Osteoblast (primary cell): ENCODE measurements at regions not wholly inside any gene's neighbourhood (a gene's known extent, or its start where the extent isn't known, plus 50 kb on each side); places are given as distances from the start of the nearest gene placed in this dataset.
A peak's percentile ranks its signal among the peaks of the same experiment; 100 is the strongest.

ENCODE experiments used
- DNase-seq: peaks from one replicate; pipeline ENCODE4 v3.0.0; 2011; ENCODE audit warnings: low spot score, mixed read lengths; ENCODE audit not compliant: insufficient read length; ENCODE audit errors: missing footprints
- H2AFZ ChIP-seq: 2 replicates; pipeline ENCODE4 v1.6.0; 2011; ENCODE audit warnings: mild to moderate bottlenecking, low read length
- H3K27ac ChIP-seq: 2 replicates; pipeline ENCODE4 v1.5.1; 2011; ENCODE audit warnings: mild to moderate bottlenecking, low read depth, low read length, moderate library complexity
- H3K27me3 ChIP-seq: 2 replicates; pipeline ENCODE4 v1.6.0; 2012; ENCODE audit warnings: mild to moderate bottlenecking, control low read depth, inconsistent platforms, low read length, moderate library complexity; ENCODE audit not compliant: insufficient read depth
- H3K36me3 ChIP-seq: 2 replicates; pipeline ENCODE4 v1.5.1; 2011; ENCODE audit warnings: mild to moderate bottlenecking, low read length, control low read depth, moderate library complexity; ENCODE audit not compliant: insufficient read depth
- H3K4me1 ChIP-seq: 2 replicates; pipeline ENCODE4 v1.5.1; 2011; ENCODE audit warnings: mild to moderate bottlenecking, low read length, control low read depth, moderate library complexity; ENCODE audit not compliant: insufficient read depth
- H3K4me2 ChIP-seq: 2 replicates; pipeline ENCODE4 v1.6.0; 2011; ENCODE audit warnings: mild to moderate bottlenecking, low read length; ENCODE audit not compliant: insufficient read depth
- H3K4me3 ChIP-seq: fragments of 200-600 bp; sonication (generic); 3 replicates; pipeline ENCODE4 v1.5.1; 2012; ENCODE audit warnings: mild to moderate bottlenecking, low read length, inconsistent platforms; ENCODE audit not compliant: insufficient read depth
- H3K79me2 ChIP-seq: 2 replicates; pipeline ENCODE4 v1.6.0; 2012; ENCODE audit warnings: mild to moderate bottlenecking, low read length, control low read depth, inconsistent platforms; ENCODE audit not compliant: insufficient read depth
- H3K9me3 ChIP-seq: 2 replicates; pipeline ENCODE4 v1.5.1; 2011; ENCODE audit warnings: low read depth, low read length, control low read depth
- H4K20me1 ChIP-seq: 2 replicates; pipeline ENCODE4 v1.6.0; 2012; ENCODE audit warnings: mild to moderate bottlenecking, low read length, control low read depth; ENCODE audit not compliant: insufficient read depth
- TF ChIP-seq, protein P1 (sequence below): IDR thresholded peaks from 2 replicates; pipeline ENCODE4 v1.5.1; 2011; ENCODE audit warnings: mild to moderate bottlenecking, low read depth, low read length, moderate library complexity; ENCODE audit errors: extremely low read depth

DNA sequence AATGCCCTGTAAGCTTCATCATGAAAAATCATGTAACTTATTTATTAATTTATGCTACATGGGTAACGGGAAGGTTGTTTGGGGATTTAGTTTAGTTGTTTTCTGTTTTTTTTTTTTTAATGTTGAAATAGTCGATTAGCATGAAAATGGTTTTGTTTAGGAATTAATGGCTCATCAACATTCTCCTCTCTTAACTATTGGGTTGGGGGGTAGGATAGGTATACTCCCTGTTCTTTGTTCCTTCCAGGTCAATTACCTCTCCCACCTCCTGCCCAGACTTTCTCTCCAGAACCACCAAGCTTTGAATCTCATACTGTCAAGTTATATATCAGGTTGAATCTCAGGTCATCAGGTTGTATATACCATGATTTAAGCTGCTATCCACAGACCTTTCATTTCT, 568.7 kb upstream of the DSEL start:
- Histone ChIP-seq H3K36me3 (no peaks in the 10 kb centered on the region), H4K20me1 (no peaks in the 10 kb centered on the region), H3K27ac (no peak overlapping the region), H3K4me3 (no peak overlapping the region), H2AFZ (no peak overlapping the region), H3K27me3 (no peaks in the 10 kb centered on the region), H3K9me3 (no peaks in the 10 kb centered on the region), H3K4me2 (no peak overlapping the region), H3K4me1 (peaks cover 5% of the 10 kb centered on the region), H3K79me2 (no peaks in the 10 kb centered on the region)
- TF ChIP-seq, protein P1, sequence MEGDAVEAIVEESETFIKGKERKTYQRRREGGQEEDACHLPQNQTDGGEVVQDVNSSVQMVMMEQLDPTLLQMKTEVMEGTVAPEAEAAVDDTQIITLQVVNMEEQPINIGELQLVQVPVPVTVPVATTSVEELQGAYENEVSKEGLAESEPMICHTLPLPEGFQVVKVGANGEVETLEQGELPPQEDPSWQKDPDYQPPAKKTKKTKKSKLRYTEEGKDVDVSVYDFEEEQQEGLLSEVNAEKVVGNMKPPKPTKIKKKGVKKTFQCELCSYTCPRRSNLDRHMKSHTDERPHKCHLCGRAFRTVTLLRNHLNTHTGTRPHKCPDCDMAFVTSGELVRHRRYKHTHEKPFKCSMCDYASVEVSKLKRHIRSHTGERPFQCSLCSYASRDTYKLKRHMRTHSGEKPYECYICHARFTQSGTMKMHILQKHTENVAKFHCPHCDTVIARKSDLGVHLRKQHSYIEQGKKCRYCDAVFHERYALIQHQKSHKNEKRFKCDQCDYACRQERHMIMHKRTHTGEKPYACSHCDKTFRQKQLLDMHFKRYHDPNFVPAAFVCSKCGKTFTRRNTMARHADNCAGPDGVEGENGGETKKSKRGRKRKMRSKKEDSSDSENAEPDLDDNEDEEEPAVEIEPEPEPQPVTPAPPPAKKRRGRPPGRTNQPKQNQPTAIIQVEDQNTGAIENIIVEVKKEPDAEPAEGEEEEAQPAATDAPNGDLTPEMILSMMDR: no peak
- no peak for DNase-seq

DNA sequence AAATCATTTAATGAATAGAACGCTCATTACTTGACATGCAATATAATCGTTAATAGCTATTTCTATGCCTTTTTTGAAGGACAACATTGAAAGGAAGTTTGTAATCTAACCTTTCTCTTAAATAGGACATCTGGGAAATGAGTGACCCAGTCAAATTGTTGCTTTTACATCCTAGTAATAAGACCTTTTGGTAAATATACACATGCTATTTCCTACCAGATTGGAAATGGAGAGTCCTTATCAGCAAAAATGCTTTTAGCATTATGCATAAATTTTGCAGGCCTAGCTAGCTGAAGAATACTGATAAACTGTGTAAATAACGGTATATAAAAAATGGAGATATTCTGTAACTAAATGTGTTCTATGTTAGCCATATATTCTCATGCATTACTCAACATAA, 567.3 kb upstream of the DSEL start:
- DNase-seq: no peak
- Histone ChIP-seq H2AFZ (no peak overlapping the region), H4K20me1 (no peaks in the 10 kb centered on the region), H3K36me3 (no peaks in the 10 kb centered on the region), H3K4me3 (no peak overlapping the region), H3K27me3 (no peaks in the 10 kb centered on the region), H3K27ac (peak overlapping the region; percentile 43), H3K9me3 (no peaks in the 10 kb centered on the region), H3K4me2 (peak overlapping the region; percentile 59), H3K79me2 (no peaks in the 10 kb centered on the region), H3K4me1 (peaks cover 5% of the 10 kb centered on the region)
- TF ChIP-seq, protein P1: no peak

DNA sequence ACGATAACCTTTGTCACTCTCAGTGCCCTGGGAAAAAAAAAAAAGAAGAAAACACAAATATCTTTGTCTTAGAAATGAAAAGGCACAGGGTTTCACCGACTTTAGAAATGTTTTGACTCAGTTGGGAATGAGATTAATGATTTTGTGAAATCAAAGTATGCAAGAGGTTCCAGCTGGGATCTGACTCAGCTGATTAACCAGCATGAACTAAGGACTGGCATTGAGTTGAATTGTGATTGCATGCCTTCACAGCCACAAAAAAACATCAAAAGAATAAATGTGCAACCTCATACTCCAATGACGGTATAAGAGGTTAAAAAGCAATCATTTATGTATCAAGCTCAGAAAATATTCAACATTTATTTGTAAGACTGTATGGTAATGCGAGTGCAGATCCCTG, 566.6 kb upstream of the DSEL start:
- no peak overlapping the region for H3K4me3 ChIP-seq
- peaks cover 5% of the 10 kb centered on the region for H3K4me1 ChIP-seq
- no peaks in the 10 kb centered on the region for H3K27me3 ChIP-seq
- H3K4me2 ChIP-seq: peak overlapping the region; percentile 59
- TF ChIP-seq, protein P1: no peak
- H3K9me3 ChIP-seq: no peaks in the 10 kb centered on the region
- H3K27ac ChIP-seq: peak overlapping the region; percentile 60
- no peaks in the 10 kb centered on the region for H3K36me3 ChIP-seq
- peak; percentile 62 for DNase-seq
- no peak overlapping the region for H2AFZ ChIP-seq
- no peaks in the 10 kb centered on the region for H4K20me1 ChIP-seq
- H3K79me2 ChIP-seq: no peaks in the 10 kb centered on the region

DNA sequence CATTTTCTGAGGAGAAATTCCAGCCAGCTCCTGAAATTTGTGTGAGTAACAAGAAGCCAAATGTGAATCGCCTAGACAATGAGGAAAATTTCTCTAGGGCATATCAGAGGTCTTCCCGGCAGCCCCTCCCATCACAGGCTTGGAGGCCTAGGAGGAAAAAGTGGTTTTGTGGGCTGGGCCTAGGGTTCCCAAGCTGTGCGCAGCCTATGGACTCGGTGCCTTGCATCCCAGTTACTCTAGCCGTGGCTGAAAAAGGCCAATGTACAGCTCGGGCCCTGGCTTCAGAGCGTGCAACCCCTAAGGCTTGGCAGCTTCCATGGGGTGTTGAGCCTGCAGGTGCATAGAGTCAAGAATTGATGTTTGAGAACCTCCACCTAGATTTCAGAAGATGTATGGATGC, 556.2 kb upstream of the DSEL start:
- H3K79me2 ChIP-seq: no peaks in the 10 kb centered on the region
- H3K4me2 ChIP-seq: no peak overlapping the region
- H3K4me3 ChIP-seq: no peak overlapping the region
- TF ChIP-seq, protein P1: no peak
- no peaks in the 10 kb centered on the region for H3K4me1 ChIP-seq
- H3K9me3 ChIP-seq: no peaks in the 10 kb centered on the region
- H3K27me3 ChIP-seq: no peaks in the 10 kb centered on the region
- H3K36me3 ChIP-seq: no peaks in the 10 kb centered on the region
- no peak overlapping the region for H2AFZ ChIP-seq
- no peaks in the 10 kb centered on the region for H4K20me1 ChIP-seq
- DNase-seq: no peak
- H3K27ac ChIP-seq: no peak overlapping the region
